GM18867 (cell line): ENCODE measurements at regions not wholly inside any gene's neighbourhood (a gene's known extent, or its start where the extent isn't known, plus 50 kb on each side); places are given as distances from the start of the nearest gene placed in this dataset.
A peak's percentile ranks its signal among the peaks of the same experiment; 100 is the strongest.
"Not testable (repeated sequence)": the region's sequence is repeated elsewhere in the genome, so short reads cannot be mapped to it uniquely, and the experiment has no call there.

Source experiments
- ATAC-seq: cut with Tn5 transposase; IDR thresholded peaks from one replicate; pipeline ENCODE4 v1.9.1; 2021; ENCODE audit warnings: mild to moderate bottlenecking, moderate library complexity; ENCODE audit not compliant: unreplicated experiment

DNA sequence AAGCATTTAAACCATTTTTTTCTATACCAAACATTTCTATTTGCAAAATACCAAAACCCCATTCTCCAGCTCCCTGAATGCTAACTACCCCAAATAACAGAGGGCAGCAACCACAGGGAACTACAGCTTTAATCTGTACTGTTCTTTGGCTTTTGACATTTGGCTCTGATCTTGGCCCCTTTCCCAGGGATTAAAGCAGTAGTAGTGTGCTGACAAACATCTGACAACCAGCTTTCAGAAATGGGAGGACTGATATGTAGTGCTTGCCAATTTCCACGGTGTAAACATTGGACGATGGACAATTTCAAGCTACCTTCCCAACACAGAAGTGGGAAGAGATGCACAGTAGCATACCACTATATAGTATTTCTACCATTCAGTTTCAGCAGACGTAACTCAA is 88.4 kb upstream of the TEAD1 start:
- ATAC-seq: no peak

- ATAC-seq: no peak
Measured at GRCh38 chr11:12587333-12587991, 86.8 kb upstream of the TEAD1 start.

- no peak for ATAC-seq
Measured at GRCh38 chr11:12591706-12592105, 82.5 kb upstream of the TEAD1 start.

DNA sequence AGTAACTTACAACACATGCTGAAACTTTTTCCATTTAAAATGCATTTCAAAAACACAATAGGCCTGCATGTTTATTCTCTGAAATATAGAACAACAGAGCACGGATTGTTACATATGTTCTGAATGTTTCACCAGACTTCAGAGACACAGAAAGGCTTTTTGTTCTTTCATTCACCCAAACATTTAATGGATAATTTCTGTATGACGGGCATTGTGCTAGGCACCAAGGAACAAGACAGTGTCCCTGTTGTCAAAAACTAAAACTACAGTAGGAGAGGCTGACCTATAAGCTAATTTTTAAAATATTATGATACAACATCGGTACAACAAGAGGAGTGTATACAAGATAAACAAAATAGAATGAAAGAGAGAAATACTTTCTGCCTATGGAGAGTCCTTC is 81.9 kb upstream of the TEAD1 start:
- ATAC-seq: no peak

GRCh38 chr11:12595089-12595847 is 79.0 kb upstream of the TEAD1 start:
- not testable (repeated sequence) for ATAC-seq

DNA sequence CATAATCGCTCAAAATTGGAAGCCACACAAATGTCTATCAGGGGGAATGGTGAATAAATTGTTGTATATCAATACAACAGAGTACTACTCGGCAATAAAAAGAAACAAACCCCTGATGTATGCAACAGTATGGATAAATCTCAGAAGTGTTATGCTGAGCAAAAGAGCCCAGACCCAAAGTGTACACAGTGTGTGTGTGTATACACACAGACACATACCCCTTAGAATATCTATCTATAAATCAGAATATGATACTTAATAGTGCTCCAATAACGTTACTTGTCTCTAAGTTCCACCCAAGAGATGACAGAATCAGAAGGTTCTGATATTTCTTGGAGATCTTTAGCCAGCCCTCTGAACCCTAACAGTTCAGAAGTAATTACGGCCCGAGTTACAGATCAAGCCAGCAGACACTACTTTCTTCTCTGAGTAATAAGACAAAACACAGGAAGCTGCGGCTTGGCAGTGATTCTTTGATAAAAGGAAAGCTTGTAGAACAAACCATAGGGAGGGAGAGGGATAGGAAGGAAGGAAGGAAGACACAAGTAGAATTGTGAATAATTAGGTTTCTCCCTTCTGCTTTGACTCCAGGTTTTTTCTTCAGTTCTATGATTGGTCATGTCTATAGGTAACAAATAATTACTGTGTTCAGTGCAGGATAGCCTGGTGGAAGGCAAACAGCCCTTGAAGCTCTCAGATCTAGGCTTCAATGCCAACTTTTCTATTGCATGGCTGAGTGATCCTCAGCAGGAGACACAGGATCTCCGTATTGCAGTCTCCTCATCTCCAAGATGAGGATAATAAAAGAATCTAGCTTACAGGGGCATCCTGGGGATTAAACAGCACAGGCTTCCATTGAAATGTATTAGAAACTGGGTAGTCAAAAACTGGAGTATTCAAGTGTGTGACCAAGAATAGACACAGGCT is 75.6 kb upstream of the TEAD1 start:
- ATAC-seq: no peak

DNA sequence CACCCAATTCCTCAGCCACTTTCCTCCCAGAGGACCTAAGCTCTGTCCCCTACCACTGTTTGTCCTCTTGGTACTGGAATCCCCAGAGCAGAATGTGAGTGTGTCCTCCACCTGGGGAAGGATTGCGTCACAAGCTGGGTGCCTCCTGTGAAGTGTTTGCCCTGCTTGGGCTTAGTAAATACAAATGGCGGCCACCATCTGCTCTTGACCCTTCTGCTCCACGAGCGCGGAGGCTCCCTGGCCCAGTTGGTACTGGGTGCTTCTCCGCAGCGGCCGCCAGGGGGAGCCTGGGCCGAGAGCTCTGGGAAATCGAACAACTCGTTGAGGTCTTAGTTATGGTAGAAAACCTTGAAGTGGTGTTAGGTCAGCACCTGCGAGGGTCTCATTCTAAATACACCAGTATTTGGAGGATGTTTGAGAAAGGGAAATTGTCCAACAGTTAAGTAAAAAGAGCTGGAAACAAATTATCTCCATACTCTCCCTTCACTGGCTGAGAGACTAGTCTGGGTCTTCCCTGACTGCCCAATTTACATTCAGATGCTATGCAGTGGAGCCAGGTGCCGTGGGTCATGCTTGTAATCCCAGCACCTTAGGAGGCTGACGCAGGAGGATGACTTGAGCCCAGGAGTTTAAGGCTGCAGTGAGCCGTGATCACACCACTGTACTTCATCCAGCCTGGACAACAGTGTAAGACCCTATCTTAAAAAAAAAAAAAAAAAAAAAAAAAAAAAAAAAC is 74.6 kb upstream of the TEAD1 start:
- peak; percentile 89 for ATAC-seq

- ATAC-seq: no peak
Measured at GRCh38 chr11:12600829-12601228, 73.4 kb upstream of the TEAD1 start.

GRCh38 chr11:12602421-12602820 is 71.8 kb upstream of the TEAD1 start:
- ATAC-seq: no peak

GRCh38 chr11:12603143-12604088 is 70.8 kb upstream of the TEAD1 start:
- no peak for ATAC-seq

- no peak for ATAC-seq
Measured at GRCh38 chr11:12604557-12605153, 69.6 kb upstream of the TEAD1 start.

DNA sequence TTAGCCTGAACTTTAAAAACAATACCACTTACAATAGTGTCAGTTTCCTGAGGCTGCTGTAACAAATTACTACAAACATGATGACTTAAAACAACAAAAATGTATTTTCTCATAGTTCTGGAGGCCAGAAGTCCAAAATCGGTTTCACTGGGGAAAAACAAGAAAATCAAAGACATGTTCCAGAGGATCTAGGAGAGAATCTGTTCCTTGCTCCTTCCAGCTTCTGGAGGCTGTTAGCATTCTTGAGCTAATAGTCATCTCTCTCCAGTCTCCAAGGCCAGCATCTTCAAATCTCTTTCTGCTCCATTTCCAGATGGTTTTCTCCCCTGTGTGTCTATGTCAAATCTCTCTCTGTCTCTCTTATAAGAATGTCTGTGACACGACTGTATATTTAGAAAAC is 67.6 kb upstream of the TEAD1 start:
- ATAC-seq: no peak

DNA sequence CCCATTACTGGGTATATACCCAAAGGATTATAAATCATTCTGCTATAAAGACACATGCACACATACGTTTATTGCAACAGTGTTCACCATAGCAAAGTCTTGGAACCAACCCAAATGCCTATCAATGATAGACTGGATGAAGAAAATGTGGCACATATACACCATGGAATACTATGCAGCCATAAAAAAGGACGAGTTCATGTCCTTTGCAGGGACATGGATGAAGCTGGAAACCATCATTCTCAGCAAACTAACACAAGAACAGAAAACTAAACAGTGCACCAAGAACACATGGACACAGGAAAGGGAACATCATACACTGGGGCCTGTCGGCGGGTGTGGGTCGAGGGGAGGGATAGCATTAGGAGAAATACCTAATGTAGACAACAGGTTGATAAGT is 65.5 kb upstream of the TEAD1 start:
- ATAC-seq: not testable (repeated sequence)

DNA sequence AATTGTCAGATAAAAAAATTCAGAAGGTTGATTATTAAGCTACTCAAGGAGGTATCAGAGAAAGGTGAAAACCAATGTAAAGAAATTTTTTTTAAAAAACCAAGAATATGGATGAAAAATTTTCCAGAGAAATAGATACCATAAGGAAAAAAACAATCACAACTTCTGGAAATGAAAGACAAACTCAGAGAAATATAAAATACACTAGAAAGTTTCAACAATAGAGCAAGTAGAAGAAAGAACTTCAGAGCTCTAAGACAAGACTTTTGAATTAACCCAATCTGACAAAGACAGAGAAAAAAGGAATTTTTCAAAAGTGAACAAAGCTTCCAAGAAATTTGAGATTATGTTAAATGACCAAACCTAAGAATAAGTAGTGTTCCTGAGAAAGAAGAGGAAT is 62.9 kb upstream of the TEAD1 start:
- no peak for ATAC-seq

DNA sequence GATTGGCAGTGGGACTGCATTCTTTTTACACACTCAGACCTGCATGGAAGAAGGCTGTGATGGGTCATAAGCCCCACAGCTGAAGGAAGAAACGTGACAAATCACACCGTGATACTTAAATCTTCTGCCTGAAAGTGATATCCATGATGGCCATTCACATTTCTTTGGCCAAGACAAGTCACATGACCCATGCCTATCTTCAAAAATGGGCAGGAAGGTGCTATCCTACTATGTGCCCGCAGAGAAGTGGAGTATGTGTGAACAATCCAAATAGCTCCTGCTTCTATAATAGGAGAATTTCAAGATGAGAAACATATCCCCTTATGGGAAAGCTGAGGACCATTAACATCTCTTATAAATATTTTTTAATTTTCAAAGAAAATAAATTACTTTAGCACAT is 56.6 kb upstream of the TEAD1 start:
- ATAC-seq: no peak

DNA sequence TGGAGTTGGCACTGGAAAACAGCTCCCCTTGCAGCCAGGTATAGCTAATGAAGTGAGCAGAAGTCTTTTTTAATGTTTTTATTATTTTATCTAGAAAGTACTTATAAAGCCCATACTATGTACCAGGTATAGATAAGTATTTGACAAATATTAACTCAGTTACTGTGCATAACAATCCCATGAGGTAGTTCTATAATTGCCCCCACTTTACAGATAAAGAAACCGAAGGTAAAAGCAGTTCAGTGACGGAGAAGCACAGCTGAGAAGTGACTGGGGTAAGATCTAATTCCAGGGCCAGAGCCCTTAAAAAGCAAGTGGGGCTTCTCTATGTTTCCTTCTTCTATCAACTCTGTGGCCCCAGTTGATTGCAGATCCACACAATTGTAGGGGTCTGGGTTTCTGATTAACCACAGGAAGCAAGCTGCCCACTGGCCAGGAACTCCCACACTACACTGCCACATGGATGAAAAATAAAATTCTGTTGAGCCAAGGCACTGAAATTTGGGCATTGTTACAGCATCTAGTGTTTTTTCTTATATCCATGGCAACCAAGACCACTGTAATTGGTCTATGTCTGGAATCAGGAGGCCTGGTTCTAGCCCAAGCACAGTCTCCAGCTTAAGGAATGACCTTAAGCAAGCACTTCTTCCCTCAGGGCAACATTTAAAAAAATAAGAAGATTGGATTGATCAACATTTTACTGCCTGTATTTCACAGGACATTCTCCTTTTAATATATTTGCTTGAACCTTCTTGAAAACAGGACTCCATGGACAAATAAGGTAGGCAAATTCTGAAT is 55.3 kb upstream of the TEAD1 start:
- no peak for ATAC-seq

- ATAC-seq: no peak
Measured at GRCh38 chr11:12623869-12624268, 50.4 kb upstream of the TEAD1 start.
